CD14-positive monocyte (primary cell): ENCODE measurements at regions not wholly inside any gene's neighbourhood (a gene's known extent, or its start where the extent isn't known, plus 50 kb on each side); places are given as distances from the start of the nearest gene placed in this dataset.

Experiments used
- DNase-seq, 3 donors: peaks; one replicate each; pipeline ENCODE4 v3.0.0-alpha.2; 2011 to 2022
- H2AFZ ChIP-seq: 2 replicates; pipeline ENCODE4 v1.6.0; 2012; ENCODE audit warnings: mild to moderate bottlenecking, low read depth, low read length, inconsistent platforms; ENCODE audit not compliant: insufficient read depth, poor library complexity, severe bottlenecking
- H3K27ac ChIP-seq, 2 donors: 1 replicate in 1 of 2; 2 replicates in 1 of 2; pipeline ENCODE4 v1.5.1; 2012 to 2013; ENCODE audit warnings: low read length in 2 of 2, control low read depth in 1 of 2, inconsistent platforms in 1 of 2, low read depth in 1 of 2, mild to moderate bottlenecking in 1 of 2
- H3K27me3 ChIP-seq, 2 donors: one replicate each; pipeline versions ENCODE4 v1.6.0 to v1.6.1; 2011 to 2013; ENCODE audit warnings: low read length in 2 of 2; ENCODE audit not compliant: control insufficient read depth in 2 of 2, insufficient read depth in 2 of 2
- H3K36me3 ChIP-seq, 2 donors: replicated peaks in 1 of 2; 1 replicate in 1 of 2; 2 replicates in 1 of 2; pipeline versions ENCODE4 v1.5.1 to v1.6.1; 2012 to 2013; ENCODE audit warnings: low read length in 2 of 2, control low read depth in 1 of 2, inconsistent platforms in 1 of 2, mild to moderate bottlenecking in 1 of 2; ENCODE audit not compliant: insufficient read depth in 2 of 2, control insufficient read depth in 1 of 2
- H3K4me1 ChIP-seq, 2 donors: 1 replicate in 1 of 2; 2 replicates in 1 of 2; pipeline versions ENCODE4 v1.5.1 to v1.6.1; 2012 to 2013; ENCODE audit warnings: low read length in 2 of 2, control low read depth in 1 of 2, inconsistent platforms in 1 of 2, mild to moderate bottlenecking in 1 of 2, moderate library complexity in 1 of 2; ENCODE audit not compliant: insufficient read depth in 2 of 2, control insufficient read depth in 1 of 2
- H3K4me2 ChIP-seq: replicated peaks from 2 replicates; pipeline ENCODE3; 2012; ENCODE audit warnings: low read length, moderate library complexity, mild to moderate bottlenecking; ENCODE audit not compliant: poor library complexity, severe bottlenecking; ENCODE audit errors: extremely low read depth
- H3K4me3 ChIP-seq, 3 experiments: fragments of 200-600 bp in 1 of 3; sonication (generic) in 1 of 3; replicated peaks in 1 of 3; 1 replicate in 2 of 3; 2 replicates in 1 of 3; pipeline ENCODE4 v1.5.1; 2011 to 2013; ENCODE audit warnings: low read length in 3 of 3, mild to moderate bottlenecking in 3 of 3, control low read depth in 2 of 3, low read depth in 2 of 3, inconsistent platforms in 1 of 3, moderate library complexity in 1 of 3
- H3K79me2 ChIP-seq: 2 replicates; pipeline ENCODE4 v1.6.0; 2012; ENCODE audit warnings: mild to moderate bottlenecking, control low read depth, inconsistent platforms, low read length, moderate library complexity; ENCODE audit not compliant: insufficient read depth
- H3K9ac ChIP-seq: 2 replicates; pipeline ENCODE4 v1.6.0; 2017; ENCODE audit warnings: low read length, mild to moderate bottlenecking; ENCODE audit not compliant: insufficient read depth, poor library complexity, severe bottlenecking
- H3K9me3 ChIP-seq, 2 donors: replicated peaks in 1 of 2; 1 replicate in 1 of 2; 2 replicates in 1 of 2; pipeline versions ENCODE4 v1.5.1 to v1.6.1; 2012 to 2013; ENCODE audit warnings: low read length in 2 of 2, control low read depth in 1 of 2; ENCODE audit not compliant: control insufficient read depth in 1 of 2, insufficient read depth in 1 of 2
- H4K20me1 ChIP-seq: 2 replicates; pipeline ENCODE4 v1.6.0; 2012; ENCODE audit warnings: mild to moderate bottlenecking, low read length, control low read depth, moderate library complexity; ENCODE audit not compliant: insufficient read depth
- H3K27ac Mint-ChIP-seq, 7 donors: one replicate each; pipeline ENCODE4 v1.8.0; 2020; ENCODE audit warnings: mild to moderate bottlenecking in 7 of 7, mixed read lengths in 7 of 7, moderate library complexity in 6 of 7, inconsistent platforms in 2 of 7
- H3K27me3 Mint-ChIP-seq, 3 donors: one replicate each; pipeline ENCODE4 v1.8.0; 2021 to 2022; ENCODE audit warnings: low read depth in 3 of 3, mild to moderate bottlenecking in 3 of 3, mixed read lengths in 3 of 3, moderate library complexity in 3 of 3, inconsistent platforms in 1 of 3
- H3K36me3 Mint-ChIP-seq, 2 donors: one replicate each; pipeline ENCODE4 v1.8.0; 2020; ENCODE audit warnings: mixed read lengths in 2 of 2, inconsistent platforms in 1 of 2, mild to moderate bottlenecking in 1 of 2
- H3K4me1 Mint-ChIP-seq: one replicate; pipeline ENCODE4 v1.8.0; 2020; ENCODE audit warnings: mild to moderate bottlenecking, mixed read lengths
- H3K4me3 Mint-ChIP-seq, 2 donors: one replicate each; pipeline ENCODE4 v1.8.0; 2020; ENCODE audit warnings: mild to moderate bottlenecking in 2 of 2, mixed read lengths in 2 of 2, moderate library complexity in 1 of 2
- H3K9me3 Mint-ChIP-seq, 7 donors: one replicate each; pipeline ENCODE4 v1.8.0; 2020 to 2022; ENCODE audit warnings: mixed read lengths in 7 of 7, mild to moderate bottlenecking in 6 of 7, moderate library complexity in 6 of 7, inconsistent platforms in 2 of 7
- WGBS: methylation state at CpG from one replicate; pipeline ENCODE4 v1.1.5; 2013; ENCODE audit warnings: missing lambda C conversion rate; ENCODE audit not compliant: insufficient coverage; 5-methylcytosine and 5-hydroxymethylcytosine counted together
- intact Hi-C, 2 donors: fragments of 100-400 bp; cut with micrococcal nuclease; formaldehyde crosslinking; loops; one replicate each; pipeline versions ENCODE4 v1.15.0 to v1.15.1; 2023
- TF ChIP-seq, protein P1 (sequence below): fragments of 200-600 bp; IDR thresholded peaks from one replicate; pipeline ENCODE4 v1.8.0; 2022; ENCODE audit warnings: antibody characterized with exemption, mild to moderate bottlenecking

DNA sequence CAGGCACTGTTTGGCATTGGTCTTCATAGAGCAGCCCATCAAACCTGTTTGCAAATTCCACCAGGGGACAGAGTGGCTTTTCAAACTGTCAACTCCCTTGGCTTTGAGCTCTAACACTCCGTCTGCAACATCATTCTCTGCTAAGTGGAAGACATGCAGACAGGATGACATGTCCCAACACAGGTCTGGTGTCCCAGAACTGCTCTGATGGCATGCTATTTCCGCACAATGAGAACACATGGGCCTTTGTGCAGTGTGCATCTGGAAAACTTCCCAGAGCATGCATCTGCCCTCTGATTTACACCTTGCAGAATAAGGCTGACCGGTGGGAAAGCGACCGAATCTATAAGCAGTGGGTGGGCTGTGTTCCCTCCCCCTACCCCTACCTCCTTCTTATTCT is 212.8 kb upstream of the GYPA start:
- no peak overlapping the region for H2AFZ ChIP-seq
- peaks cover 0 to 12% (median 8%) of the 10 kb centered on the region in 3 donors for H3K27me3 Mint-ChIP-seq

DNA sequence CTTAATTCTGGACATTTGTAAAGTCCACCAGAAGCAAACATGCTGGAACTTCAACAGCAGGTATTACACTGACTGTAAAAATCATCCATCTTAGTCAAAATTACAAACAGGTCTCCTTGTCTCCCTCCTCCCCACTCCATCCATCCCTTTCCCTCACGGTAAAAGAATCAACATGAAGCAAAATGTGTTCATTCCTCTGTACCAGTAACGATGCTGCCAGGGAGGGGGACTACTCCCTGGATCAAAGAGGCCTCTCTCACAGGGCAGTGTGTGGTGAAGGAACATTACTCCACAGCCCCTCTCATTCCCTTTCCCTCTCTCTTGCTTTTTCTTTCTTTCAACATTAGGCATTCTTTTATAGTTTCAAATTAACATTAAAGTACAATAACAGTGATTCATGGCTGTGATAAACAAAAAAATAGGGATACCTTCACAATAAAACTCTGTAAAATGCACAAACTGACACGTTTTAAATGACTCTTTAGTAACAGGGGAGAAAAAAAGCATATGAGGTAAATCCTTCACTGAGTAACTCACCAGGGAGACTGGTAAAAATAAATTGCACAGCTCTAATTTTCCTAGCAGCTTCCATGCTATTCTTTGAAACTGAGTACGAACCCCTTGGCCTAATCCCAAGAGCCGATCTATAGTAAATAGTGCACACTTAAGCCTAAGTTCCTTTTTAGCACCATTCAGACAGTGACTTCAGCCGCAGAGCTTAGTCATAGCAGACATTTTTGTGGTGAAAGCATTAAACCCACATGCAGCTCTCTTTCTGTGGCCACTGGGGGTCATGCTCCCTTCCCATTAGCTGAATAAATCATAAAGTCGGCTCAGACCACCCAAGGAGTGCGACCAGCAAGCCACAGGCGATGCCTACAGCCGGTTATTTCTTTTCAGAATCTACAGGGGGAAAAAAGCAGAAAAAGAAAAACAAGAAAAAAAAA is 215.6 kb upstream of the GYPA start:
- no peaks in the 10 kb centered on the region for H3K27me3 ChIP-seq
- Mint-ChIP-seq H3K36me3 (no peaks in the 10 kb centered on the region), H3K4me1 (peaks cover 19% of the 10 kb centered on the region), H3K27ac (peak overlapping the region in 1 of 7 donors; percentile 10), H3K9me3 (peaks cover 0 to 4% (median 2%) of the 10 kb centered on the region in 7 donors), H3K4me3 (peak overlapping the region in 1 of 2 donors; percentile 48), H3K27me3 (peaks cover 0 to 14% (median 11%) of the 10 kb centered on the region in 3 donors)
- H3K9ac ChIP-seq, result no peak overlapping the region
- no peaks in the 10 kb centered on the region for H3K36me3 ChIP-seq
- TF ChIP-seq, protein P1, sequence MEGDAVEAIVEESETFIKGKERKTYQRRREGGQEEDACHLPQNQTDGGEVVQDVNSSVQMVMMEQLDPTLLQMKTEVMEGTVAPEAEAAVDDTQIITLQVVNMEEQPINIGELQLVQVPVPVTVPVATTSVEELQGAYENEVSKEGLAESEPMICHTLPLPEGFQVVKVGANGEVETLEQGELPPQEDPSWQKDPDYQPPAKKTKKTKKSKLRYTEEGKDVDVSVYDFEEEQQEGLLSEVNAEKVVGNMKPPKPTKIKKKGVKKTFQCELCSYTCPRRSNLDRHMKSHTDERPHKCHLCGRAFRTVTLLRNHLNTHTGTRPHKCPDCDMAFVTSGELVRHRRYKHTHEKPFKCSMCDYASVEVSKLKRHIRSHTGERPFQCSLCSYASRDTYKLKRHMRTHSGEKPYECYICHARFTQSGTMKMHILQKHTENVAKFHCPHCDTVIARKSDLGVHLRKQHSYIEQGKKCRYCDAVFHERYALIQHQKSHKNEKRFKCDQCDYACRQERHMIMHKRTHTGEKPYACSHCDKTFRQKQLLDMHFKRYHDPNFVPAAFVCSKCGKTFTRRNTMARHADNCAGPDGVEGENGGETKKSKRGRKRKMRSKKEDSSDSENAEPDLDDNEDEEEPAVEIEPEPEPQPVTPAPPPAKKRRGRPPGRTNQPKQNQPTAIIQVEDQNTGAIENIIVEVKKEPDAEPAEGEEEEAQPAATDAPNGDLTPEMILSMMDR, result no peak
- no peak overlapping the region for H3K27ac ChIP-seq
- H3K4me1 ChIP-seq, result peaks cover 6 to 11% of the 10 kb centered on the region in 2 donors
- H4K20me1 ChIP-seq, result no peaks in the 10 kb centered on the region
- intact Hi-C loops, result no loop called here
- DNase-seq, result peak; percentile 6 to 31 (median 16)
- no peaks in the 10 kb centered on the region for H3K79me2 ChIP-seq
- H3K4me3 ChIP-seq, result no peak overlapping the region
- no peaks in the 10 kb centered on the region for H3K9me3 ChIP-seq
- H3K4me2 ChIP-seq, result peak overlapping the region; percentile 1
- 28% methylated on average over 4 of the region's 10 CpGs for WGBS
- peak overlapping the region; percentile 9 for H2AFZ ChIP-seq

More for the DNA sequence above, 212.8 kb upstream of the GYPA start:
- intact Hi-C loops, result no loop called here
- no peak overlapping the region for H3K4me3 Mint-ChIP-seq
- H3K4me1 Mint-ChIP-seq, result peaks cover 19% of the 10 kb centered on the region
- Histone ChIP-seq H3K4me1 (peaks cover 6 to 11% of the 10 kb centered on the region in 2 donors), H3K36me3 (no peaks in the 10 kb centered on the region), H3K4me2 (no peak overlapping the region), H4K20me1 (no peaks in the 10 kb centered on the region), H3K27me3 (no peaks in the 10 kb centered on the region), H3K9ac (no peak overlapping the region), H3K4me3 (no peak overlapping the region), H3K79me2 (no peaks in the 10 kb centered on the region), H3K27ac (no peak overlapping the region), H3K9me3 (no peaks in the 10 kb centered on the region)
- 89% methylated on average over 5 of the region's 5 CpGs for WGBS
- TF ChIP-seq, protein P1, result no peak
- H3K36me3 Mint-ChIP-seq, result no peaks in the 10 kb centered on the region
- peaks cover 0 to 2% (median 0%) of the 10 kb centered on the region in 7 donors for H3K9me3 Mint-ChIP-seq
- H3K27ac Mint-ChIP-seq, result no peak overlapping the region
- no peak for DNase-seq
